Hematopoietic multipotent progenitor cell treated with erythropoietin and hydrocortisone succinate and interleukin-3 and kit ligand, for 6 days (in vitro differentiated cells): ENCODE measurements at regions not wholly inside any gene's neighbourhood (a gene's known extent, or its start where the extent isn't known, plus 50 kb on each side); places are given as distances from the start of the nearest gene placed in this dataset.

Source experiments
- DNase-seq: peaks from one replicate; pipeline ENCODE4 v3.0.0-alpha.2; 2015

GRCh38 chr4:185894481-185894880, 82.5 kb upstream of the SORBS2 start:
- no peak for DNase-seq

GRCh38 chr4:185895351-185895750, 83.4 kb upstream of the SORBS2 start:
- DNase-seq: no peak

GRCh38 chr4:185895866-185896265, 83.9 kb upstream of the SORBS2 start:
- no peak for DNase-seq

GRCh38 chr4:185896817-185897488, 85.0 kb upstream of the SORBS2 start:
- DNase-seq: no peak

GRCh38 chr4:185898413-185898812, 86.4 kb upstream of the SORBS2 start:
- DNase-seq: no peak

- no peak for DNase-seq
Observed at GRCh38 chr4:185899833-185900232, 87.8 kb upstream of the SORBS2 start.

- no peak for DNase-seq
Observed at GRCh38 chr4:185902654-185903053, 90.7 kb upstream of the SORBS2 start.

GRCh38 chr4:185903205-185903604, 91.2 kb upstream of the SORBS2 start:
- DNase-seq: no peak

GRCh38 chr4:185904381-185904780, 92.4 kb upstream of the SORBS2 start:
- peak; percentile 42 for DNase-seq

GRCh38 chr4:185909972-185910371, 98.0 kb upstream of the SORBS2 start:
- no peak for DNase-seq

- no peak for DNase-seq
Observed at GRCh38 chr4:185911556-185912064, 99.6 kb upstream of the SORBS2 start.

- DNase-seq: no peak
Observed at GRCh38 chr4:185912779-185913178, 100.8 kb upstream of the SORBS2 start.

GRCh38 chr4:185914583-185915199, 102.7 kb upstream of the SORBS2 start:
- DNase-seq: no peak

- no peak for DNase-seq
Observed at GRCh38 chr4:185915271-185915670, 103.3 kb upstream of the SORBS2 start.

- DNase-seq: no peak
Observed at GRCh38 chr4:185915817-185916216, 103.8 kb upstream of the SORBS2 start.

GRCh38 chr4:185916231-185916630, 104.2 kb upstream of the SORBS2 start:
- no peak for DNase-seq

- no peak for DNase-seq
Observed at GRCh38 chr4:185916683-185917082, 104.7 kb upstream of the SORBS2 start.

GRCh38 chr4:185919107-185919506, 107.1 kb upstream of the SORBS2 start:
- DNase-seq: no peak

- no peak for DNase-seq
Observed at GRCh38 chr4:185920171-185920570, 108.2 kb upstream of the SORBS2 start.

GRCh38 chr4:185920691-185921260, 108.8 kb upstream of the SORBS2 start:
- DNase-seq: no peak

GRCh38 chr4:185921583-185922555, 109.9 kb upstream of the SORBS2 start:
- no peak for DNase-seq

GRCh38 chr4:185924458-185925044, 112.6 kb upstream of the SORBS2 start:
- no peak for DNase-seq

GRCh38 chr4:185925910-185926360, 113.9 kb upstream of the SORBS2 start:
- DNase-seq: no peak
